NOMO-1 treated with dmso at 0.1 percent for 144 hours (cell line): ENCODE measurements at regions not wholly inside any gene's neighbourhood (a gene's known extent, or its start where the extent isn't known, plus 50 kb on each side); places are given as distances from the start of the nearest gene placed in this dataset.
"Not testable (repeated sequence)": the region's sequence is repeated elsewhere in the genome, so short reads cannot be mapped to it uniquely, and the experiment has no call there.

Experiments
- DNase-seq: peaks from one replicate; lab custom pipeline; 2025; ENCODE audit not compliant: unreplicated experiment; lab: John Stamatoyannopoulos, UW

DNA sequence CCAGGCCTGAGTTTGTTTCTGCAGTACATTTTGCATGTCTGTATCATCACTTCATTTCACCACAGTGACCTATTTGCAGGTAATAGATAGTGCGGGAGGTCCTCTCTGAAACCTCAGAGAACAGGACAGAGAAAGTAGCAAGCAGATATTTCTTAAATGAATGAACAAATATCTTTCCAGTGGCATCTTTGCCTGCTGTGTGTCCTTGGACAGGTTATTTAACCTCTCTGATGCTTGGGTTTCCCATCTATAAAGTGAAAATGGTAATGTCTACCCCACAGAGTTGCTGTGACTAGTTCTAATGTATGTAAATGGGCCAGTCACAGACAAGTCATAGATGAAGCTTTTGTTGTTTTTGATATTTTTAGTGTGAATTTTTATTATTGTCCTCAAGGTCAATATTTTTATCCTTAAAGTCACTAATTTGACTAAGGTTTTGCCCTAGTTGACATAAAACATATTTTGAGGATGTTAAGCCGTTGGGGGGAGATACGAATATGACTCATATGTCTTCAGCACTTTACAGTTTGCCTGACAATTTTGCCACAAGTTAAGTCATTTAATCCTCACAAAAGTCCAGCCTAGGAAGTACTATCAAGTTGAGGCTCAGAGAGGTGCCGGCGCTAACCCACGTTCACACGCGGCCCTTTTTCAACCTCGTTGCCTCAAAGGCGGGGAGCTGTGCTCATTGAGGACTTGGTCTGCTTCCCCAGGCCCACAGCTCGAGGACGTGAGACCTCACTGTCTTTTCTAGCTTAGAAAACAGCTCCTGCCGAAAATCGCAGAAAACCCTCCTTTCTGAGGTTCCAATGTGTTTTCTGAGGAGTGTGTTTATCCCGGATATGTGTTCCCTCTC lies 126.7 kb upstream of the STX18 start:
- DNase-seq = no peak

DNA sequence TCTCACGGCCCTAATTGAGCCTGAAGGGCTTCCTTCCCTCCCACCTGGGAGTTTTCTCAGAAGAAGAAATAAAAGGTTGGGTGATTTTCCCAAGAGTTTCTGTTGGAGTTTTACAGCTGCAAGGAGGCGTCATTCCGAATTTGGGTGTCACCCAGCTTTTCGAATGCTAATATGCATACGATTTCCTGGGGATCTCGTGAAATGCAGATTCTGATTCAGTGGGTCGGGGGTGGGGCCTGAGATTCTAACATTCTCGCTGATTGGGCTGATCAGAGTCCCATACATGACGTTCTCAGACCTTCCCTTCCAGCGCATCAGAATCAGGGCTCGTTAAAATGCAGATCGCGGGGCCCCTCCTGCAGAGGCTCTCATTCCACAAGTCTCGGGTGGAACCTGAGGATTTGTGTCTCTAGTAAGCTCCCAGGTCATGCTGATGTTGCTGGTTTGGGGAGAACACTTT lies 125.8 kb upstream of the STX18 start:
- DNase-seq = no peak

- DNase-seq = no peak
These were observed 125.1 kb upstream of the STX18 start for GRCh38 chr4:4666693-4667621.

- DNase-seq = no peak
These were observed 124.3 kb upstream of the STX18 start for GRCh38 chr4:4666187-4666586.

DNA sequence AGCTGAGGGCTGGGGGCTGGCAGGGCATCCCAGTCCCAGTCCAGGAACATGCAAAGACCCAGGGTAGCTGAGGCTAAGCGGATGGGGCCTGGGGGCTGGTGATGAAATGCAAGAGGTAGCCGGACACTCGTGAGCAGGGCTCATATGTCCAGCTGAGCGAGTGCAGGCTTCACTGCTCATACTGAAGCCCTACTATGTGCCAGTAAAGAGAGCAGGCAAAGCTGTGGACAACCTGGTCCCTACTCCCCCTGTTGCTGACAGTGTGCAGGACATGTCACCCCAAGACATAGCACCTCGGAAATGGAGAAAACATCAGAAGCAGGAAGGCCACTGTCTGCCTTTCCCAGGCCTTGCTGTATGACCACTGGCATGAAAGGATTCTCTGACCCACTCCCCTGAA lies 122.4 kb upstream of the STX18 start:
- no peak for DNase-seq

DNA sequence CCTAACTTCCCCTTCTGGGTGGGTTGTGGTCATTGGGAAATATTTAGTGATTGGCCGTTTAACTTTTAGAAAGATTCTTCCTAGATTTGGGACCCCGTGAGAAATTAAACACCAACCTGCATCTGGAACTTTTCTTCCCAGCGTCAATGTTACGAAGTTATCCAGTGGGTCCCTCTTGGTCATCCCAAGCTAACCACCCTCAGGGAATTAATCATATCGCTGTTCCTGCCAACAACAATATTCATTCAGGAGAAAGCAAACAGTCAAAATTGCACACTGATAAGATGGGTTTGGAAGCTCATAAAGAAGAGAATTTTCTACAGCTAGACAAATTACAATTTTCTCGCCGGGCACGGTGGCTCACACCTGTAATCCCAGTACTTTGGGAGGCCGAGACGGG lies 121.2 kb upstream of the STX18 start:
- no peak for DNase-seq

GRCh38 chr4:4662230-4662629 lies 120.4 kb upstream of the STX18 start:
- no peak for DNase-seq

- peak; percentile 31 for DNase-seq
These were observed 118.2 kb upstream of the STX18 start for GRCh38 chr4:4659871-4660651.

- DNase-seq = no peak
These were observed 116.2 kb upstream of the STX18 start for GRCh38 chr4:4658052-4658451.

DNA sequence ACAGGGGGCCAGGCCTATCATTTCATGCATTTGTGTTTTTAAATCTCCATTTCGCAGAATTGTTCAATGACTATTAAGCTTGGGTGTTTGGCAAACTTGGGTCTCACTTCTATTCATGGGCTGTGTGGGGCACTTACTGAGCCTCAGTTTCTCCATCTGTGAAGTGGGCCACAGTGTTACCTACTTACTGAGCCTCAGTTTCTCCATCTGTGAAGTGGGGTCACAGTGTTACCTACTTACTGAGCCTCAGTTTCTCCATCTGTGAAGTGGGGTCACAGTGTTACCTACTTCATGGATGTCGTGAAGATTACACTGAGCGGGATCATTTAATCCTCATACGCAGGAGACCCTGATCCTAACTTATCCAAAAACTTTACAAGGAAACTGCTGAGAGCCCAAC lies 115.1 kb upstream of the STX18 start:
- DNase-seq = no peak

- no peak for DNase-seq
These were observed 114.1 kb upstream of the STX18 start for GRCh38 chr4:4655901-4656300.

- DNase-seq = no peak
These were observed 113.2 kb upstream of the STX18 start for GRCh38 chr4:4655011-4655410.

DNA sequence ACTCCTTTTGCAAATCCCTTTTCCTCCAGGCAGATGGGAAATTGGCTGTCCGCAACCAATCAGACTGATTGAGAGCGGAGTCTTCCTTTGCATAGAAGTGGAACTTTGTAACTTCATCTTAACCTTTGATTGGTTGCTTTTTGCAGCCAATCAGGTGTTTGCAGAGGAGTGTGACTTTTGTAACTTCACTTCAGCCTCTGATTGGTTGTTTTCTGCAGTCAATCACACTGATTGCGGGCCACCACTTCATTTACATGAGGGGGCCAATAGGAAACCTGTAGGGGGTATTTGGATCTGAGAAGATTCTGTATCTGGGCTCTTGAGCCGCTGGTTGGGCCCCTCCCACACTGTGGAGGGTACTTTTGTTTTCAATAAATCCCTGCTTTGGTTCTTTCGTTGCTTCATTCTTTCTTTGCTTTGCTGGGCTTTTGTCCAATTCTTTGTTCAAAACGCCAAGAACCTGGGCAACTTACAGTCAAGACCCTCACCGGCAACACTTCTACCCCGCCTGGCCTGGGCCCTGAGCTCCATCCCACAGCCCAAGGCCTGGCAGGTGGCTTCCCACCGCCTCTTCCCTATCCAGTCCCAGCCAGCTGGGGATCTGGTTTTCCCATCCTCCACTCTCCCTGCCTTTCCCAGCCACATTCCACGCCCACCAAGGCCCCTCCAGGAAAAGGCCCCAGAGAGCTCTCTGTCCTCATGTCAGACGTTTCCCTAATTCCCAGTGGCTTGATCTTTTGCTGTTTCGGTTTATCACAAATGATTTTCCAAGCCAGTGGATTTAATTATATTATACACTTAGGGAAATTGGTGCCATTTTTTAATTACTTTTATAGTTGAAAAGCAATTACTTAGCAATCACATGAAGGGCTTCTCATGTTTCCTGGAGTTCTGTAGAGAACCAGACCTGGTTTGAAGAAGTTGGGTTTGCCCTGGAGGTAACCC lies 110.2 kb upstream of the STX18 start:
- no peak for DNase-seq

DNA sequence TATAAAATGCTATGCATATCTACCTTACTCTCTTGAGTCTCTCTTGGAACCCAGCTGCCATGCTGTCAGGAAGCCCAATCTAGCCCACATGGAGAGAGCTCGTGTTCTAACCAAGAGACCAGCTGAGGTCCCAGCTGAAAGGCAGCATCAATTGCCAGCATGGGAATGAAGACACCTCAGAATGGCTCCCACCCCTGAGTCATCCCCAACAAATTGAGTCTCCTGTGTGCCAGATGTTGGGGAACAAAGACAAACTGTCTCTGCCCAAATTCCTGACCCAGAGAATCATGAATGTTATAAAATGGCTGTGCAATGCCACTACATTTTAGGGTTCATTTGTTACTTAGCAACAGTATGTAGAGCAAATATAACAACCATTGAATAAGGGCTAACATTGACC lies 105.2 kb upstream of the STX18 start:
- no peak for DNase-seq

GRCh38 chr4:4645743-4646142 lies 103.9 kb upstream of the STX18 start:
- DNase-seq = no peak

- DNase-seq = not testable (repeated sequence)
These were observed 102.4 kb upstream of the STX18 start for GRCh38 chr4:4644277-4644676.

GRCh38 chr4:4643743-4644142 lies 101.9 kb upstream of the STX18 start:
- DNase-seq = not testable (repeated sequence)

DNA sequence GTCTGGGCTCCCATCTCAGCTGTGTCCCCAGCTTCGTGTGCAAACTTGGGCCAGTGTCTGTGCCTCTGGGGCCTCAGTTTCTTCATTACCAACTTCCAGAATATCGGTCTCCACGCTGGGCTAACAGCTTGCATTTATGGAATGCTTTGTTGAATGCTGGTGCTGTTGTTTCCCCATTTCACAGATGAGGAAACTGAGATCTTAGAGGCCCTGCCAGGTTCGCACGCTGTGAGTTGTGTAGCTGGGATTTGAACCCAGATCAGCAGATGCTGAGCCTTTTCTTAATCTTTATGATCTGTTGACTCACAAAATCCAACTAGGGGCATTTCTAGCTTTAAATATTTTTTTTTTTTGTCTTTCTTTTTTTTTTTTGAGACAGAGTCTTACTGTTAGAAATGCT lies 101.5 kb upstream of the STX18 start:
- no peak for DNase-seq

DNA sequence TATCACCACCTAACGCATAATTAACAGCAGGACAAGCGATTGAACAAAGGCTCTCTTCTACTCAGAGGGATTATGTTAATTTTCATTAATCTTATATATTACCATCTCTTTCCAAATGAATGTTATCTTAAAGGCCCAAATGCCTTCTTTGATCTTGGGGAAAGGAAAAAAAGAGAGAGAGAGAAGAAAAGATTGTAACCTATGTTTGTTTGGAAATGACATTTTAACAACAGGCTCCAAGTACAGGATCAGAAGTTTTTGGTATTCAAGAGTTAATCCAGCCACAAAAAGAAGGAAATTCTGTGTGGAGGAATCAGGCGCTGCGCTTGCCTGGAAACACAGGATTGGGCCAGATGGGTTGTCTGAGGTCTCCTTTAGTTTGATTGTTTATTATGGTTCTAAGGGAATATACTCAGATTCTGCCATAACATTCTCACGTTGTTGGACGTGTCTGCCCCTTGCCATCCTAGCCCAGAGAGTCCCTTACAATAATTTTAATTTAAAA lies 100.7 kb upstream of the STX18 start:
- no peak for DNase-seq
